ENCODE measurements at regions not wholly inside any gene's neighbourhood (a gene's known extent, or its start where the extent isn't known, plus 50 kb on each side); places are given as distances from the start of the nearest gene placed in this dataset.

- Histone ChIP-seq H3K4me3 (ENCODE audit: low read depth, low read length) (no peak overlapping the region), H3K4me1 (ENCODE audit: control insufficient read depth, insufficient read depth, low read length, unreplicated experiment) (peaks cover 7% of the 10 kb centered on the region), H2AFZ (ENCODE audit: low read length, unreplicated experiment) (no peak overlapping the region), H3K79me2 (ENCODE audit: control insufficient read depth, insufficient read depth, low read length, unreplicated experiment) (no peaks in the 10 kb centered on the region), H3K36me3 (ENCODE audit: insufficient read depth, low read length) (no peaks in the 10 kb centered on the region), H3K27ac (ENCODE audit: low read depth, low read length) (0 out of 2 replicates have a peak overlapping the region, but pooled peaks have one; percentile 45), H3K27me3 (ENCODE audit: insufficient read depth, low read length) (no peaks in the 10 kb centered on the region)
These were observed 800.9 kb downstream of the NLGN4Y start for GRCh38 chrY:15325201-15325600.

- Histone ChIP-seq H3K27me3 (ENCODE audit: insufficient read depth, low read length) (no peaks in the 10 kb centered on the region), H3K79me2 (ENCODE audit: control insufficient read depth, insufficient read depth, low read length, unreplicated experiment) (no peaks in the 10 kb centered on the region), H3K4me3 (ENCODE audit: low read depth, low read length) (no peak overlapping the region), H2AFZ (ENCODE audit: low read length, unreplicated experiment) (no peak overlapping the region), H3K36me3 (ENCODE audit: insufficient read depth, low read length) (no peaks in the 10 kb centered on the region), H3K27ac (ENCODE audit: low read depth, low read length) (no peak overlapping the region), H3K4me1 (ENCODE audit: control insufficient read depth, insufficient read depth, low read length, unreplicated experiment) (peaks cover 7% of the 10 kb centered on the region)
These were observed 802.3 kb downstream of the NLGN4Y start for GRCh38 chrY:15326673-15327072.

GRCh38 chrY:15328848-15329247 lies 804.5 kb downstream of the NLGN4Y start:
- Histone ChIP-seq H3K4me1 (ENCODE audit: control insufficient read depth, insufficient read depth, low read length, unreplicated experiment) (peaks cover 7% of the 10 kb centered on the region), H3K27ac (ENCODE audit: low read depth, low read length) (no peak overlapping the region), H2AFZ (ENCODE audit: low read length, unreplicated experiment) (no peak overlapping the region)

GRCh38 chrY:15343522-15343921 lies 819.2 kb downstream of the NLGN4Y start:
- H3K27me3 ChIP-seq (ENCODE audit: insufficient read depth, low read length), result no peaks in the 10 kb centered on the region
- no peak overlapping the region for H3K27ac ChIP-seq (ENCODE audit: low read depth, low read length)
- H3K4me3 ChIP-seq (ENCODE audit: low read depth, low read length), result no peak overlapping the region
- H3K79me2 ChIP-seq (ENCODE audit: control insufficient read depth, insufficient read depth, low read length, unreplicated experiment), result no peaks in the 10 kb centered on the region
- H2AFZ ChIP-seq (ENCODE audit: low read length, unreplicated experiment), result no peak overlapping the region
- H3K36me3 ChIP-seq (ENCODE audit: insufficient read depth, low read length), result no peaks in the 10 kb centered on the region
- H3K4me1 ChIP-seq (ENCODE audit: control insufficient read depth, insufficient read depth, low read length, unreplicated experiment), result no peaks in the 10 kb centered on the region

More at GRCh38 chrY:15328848-15329247, 804.5 kb downstream of the NLGN4Y start:
- no peaks in the 10 kb centered on the region for H3K27me3 ChIP-seq (ENCODE audit: insufficient read depth, low read length)
- no peak overlapping the region for H3K4me3 ChIP-seq (ENCODE audit: low read depth, low read length)
- no peaks in the 10 kb centered on the region for H3K36me3 ChIP-seq (ENCODE audit: insufficient read depth, low read length)
- no peaks in the 10 kb centered on the region for H3K79me2 ChIP-seq (ENCODE audit: control insufficient read depth, insufficient read depth, low read length, unreplicated experiment)

GRCh38 chrY:15345471-15346155 lies 821.3 kb downstream of the NLGN4Y start:
- H2AFZ ChIP-seq (ENCODE audit: low read length, unreplicated experiment), result no peak overlapping the region
- no peaks in the 10 kb centered on the region for H3K36me3 ChIP-seq (ENCODE audit: insufficient read depth, low read length)
- no peaks in the 10 kb centered on the region for H3K27me3 ChIP-seq (ENCODE audit: insufficient read depth, low read length)
- H3K27ac ChIP-seq (ENCODE audit: low read depth, low read length), result no peak overlapping the region
- H3K79me2 ChIP-seq (ENCODE audit: control insufficient read depth, insufficient read depth, low read length, unreplicated experiment), result no peaks in the 10 kb centered on the region
- no peak overlapping the region for H3K4me3 ChIP-seq (ENCODE audit: low read depth, low read length)
- H3K4me1 ChIP-seq (ENCODE audit: control insufficient read depth, insufficient read depth, low read length, unreplicated experiment), result no peaks in the 10 kb centered on the region

- H3K4me1 ChIP-seq (ENCODE audit: control insufficient read depth, insufficient read depth, low read length, unreplicated experiment), result no peaks in the 10 kb centered on the region
These were observed 825.0 kb downstream of the NLGN4Y start for GRCh38 chrY:15349351-15349750.

GRCh38 chrY:15355321-15355720 lies 831.0 kb downstream of the NLGN4Y start:
- Histone ChIP-seq H3K4me3 (ENCODE audit: low read depth, low read length) (no peak overlapping the region), H3K27me3 (ENCODE audit: insufficient read depth, low read length) (no peaks in the 10 kb centered on the region), H2AFZ (ENCODE audit: low read length, unreplicated experiment) (no peak overlapping the region), H3K27ac (ENCODE audit: low read depth, low read length) (no peak overlapping the region), H3K79me2 (ENCODE audit: control insufficient read depth, insufficient read depth, low read length, unreplicated experiment) (no peaks in the 10 kb centered on the region), H3K4me1 (ENCODE audit: control insufficient read depth, insufficient read depth, low read length, unreplicated experiment) (no peaks in the 10 kb centered on the region), H3K36me3 (ENCODE audit: insufficient read depth, low read length) (no peaks in the 10 kb centered on the region)

More at GRCh38 chrY:15349351-15349750, 825.0 kb downstream of the NLGN4Y start:
- H3K27ac ChIP-seq (ENCODE audit: low read depth, low read length), result no peak overlapping the region
- no peaks in the 10 kb centered on the region for H3K79me2 ChIP-seq (ENCODE audit: control insufficient read depth, insufficient read depth, low read length, unreplicated experiment)
- no peaks in the 10 kb centered on the region for H3K27me3 ChIP-seq (ENCODE audit: insufficient read depth, low read length)
- H3K36me3 ChIP-seq (ENCODE audit: insufficient read depth, low read length), result no peaks in the 10 kb centered on the region
- no peak overlapping the region for H3K4me3 ChIP-seq (ENCODE audit: low read depth, low read length)
- H2AFZ ChIP-seq (ENCODE audit: low read length, unreplicated experiment), result no peak overlapping the region

GRCh38 chrY:15360471-15360870 lies 836.1 kb downstream of the NLGN4Y start:
- Histone ChIP-seq H2AFZ (ENCODE audit: low read length, unreplicated experiment) (no peak overlapping the region), H3K27me3 (ENCODE audit: insufficient read depth, low read length) (no peaks in the 10 kb centered on the region), H3K36me3 (ENCODE audit: insufficient read depth, low read length) (no peaks in the 10 kb centered on the region), H3K4me1 (ENCODE audit: control insufficient read depth, insufficient read depth, low read length, unreplicated experiment) (no peaks in the 10 kb centered on the region), H3K4me3 (ENCODE audit: low read depth, low read length) (no peak overlapping the region), H3K79me2 (ENCODE audit: control insufficient read depth, insufficient read depth, low read length, unreplicated experiment) (no peaks in the 10 kb centered on the region), H3K27ac (ENCODE audit: low read depth, low read length) (no peak overlapping the region)

- Histone ChIP-seq H3K36me3 (ENCODE audit: insufficient read depth, low read length) (no peaks in the 10 kb centered on the region), H2AFZ (ENCODE audit: low read length, unreplicated experiment) (no peak overlapping the region), H3K27ac (ENCODE audit: low read depth, low read length) (no peak overlapping the region), H3K27me3 (ENCODE audit: insufficient read depth, low read length) (no peaks in the 10 kb centered on the region), H3K4me1 (ENCODE audit: control insufficient read depth, insufficient read depth, low read length, unreplicated experiment) (no peaks in the 10 kb centered on the region), H3K79me2 (ENCODE audit: control insufficient read depth, insufficient read depth, low read length, unreplicated experiment) (no peaks in the 10 kb centered on the region), H3K4me3 (ENCODE audit: low read depth, low read length) (no peak overlapping the region)
These were observed 840.7 kb downstream of the NLGN4Y start for GRCh38 chrY:15364996-15365395.

- no peaks in the 10 kb centered on the region for H3K79me2 ChIP-seq (ENCODE audit: control insufficient read depth, insufficient read depth, low read length, unreplicated experiment)
- H3K4me3 ChIP-seq (ENCODE audit: low read depth, low read length), result no peak overlapping the region
- H3K27me3 ChIP-seq (ENCODE audit: insufficient read depth, low read length), result no peaks in the 10 kb centered on the region
- H2AFZ ChIP-seq (ENCODE audit: low read length, unreplicated experiment), result no peak overlapping the region
- no peaks in the 10 kb centered on the region for H3K36me3 ChIP-seq (ENCODE audit: insufficient read depth, low read length)
- no peak overlapping the region for H3K27ac ChIP-seq (ENCODE audit: low read depth, low read length)
- H3K4me1 ChIP-seq (ENCODE audit: control insufficient read depth, insufficient read depth, low read length, unreplicated experiment), result no peaks in the 10 kb centered on the region
These were observed 844.5 kb downstream of the NLGN4Y start for GRCh38 chrY:15368786-15369185.

- no peaks in the 10 kb centered on the region for H3K36me3 ChIP-seq (ENCODE audit: insufficient read depth, low read length)
- H3K79me2 ChIP-seq (ENCODE audit: control insufficient read depth, insufficient read depth, low read length, unreplicated experiment), result no peaks in the 10 kb centered on the region
- no peaks in the 10 kb centered on the region for H3K4me1 ChIP-seq (ENCODE audit: control insufficient read depth, insufficient read depth, low read length, unreplicated experiment)
- H3K4me3 ChIP-seq (ENCODE audit: low read depth, low read length), result no peak overlapping the region
- no peak overlapping the region for H3K27ac ChIP-seq (ENCODE audit: low read depth, low read length)
- no peak overlapping the region for H2AFZ ChIP-seq (ENCODE audit: low read length, unreplicated experiment)
- no peaks in the 10 kb centered on the region for H3K27me3 ChIP-seq (ENCODE audit: insufficient read depth, low read length)
These were observed 860.8 kb downstream of the NLGN4Y start for GRCh38 chrY:15385178-15385577.
